A673 (cell line): ENCODE measurements at regions not wholly inside any gene's neighbourhood (a gene's known extent, or its start where the extent isn't known, plus 50 kb on each side); places are given as distances from the start of the nearest gene placed in this dataset.

Experiments used
- EZH2 ChIP-seq: fragments of 200-600 bp; sonication (generic); IDR thresholded peaks from 2 replicates; pipeline ENCODE4 v1.6.1; 2017; ENCODE audit warnings: borderline replicate concordance, low read depth, mild to moderate bottlenecking, mixed read lengths, antibody characterized with exemption, low read length; ENCODE audit not compliant: poor library complexity, severe bottlenecking
- TF ChIP-seq, protein P1 (sequence below): fragments of 300-800, 200-600 bp; sonication (generic); conservative IDR thresholded peaks from 2 replicates; pipeline ENCODE4 v1.5.1; 2017; ENCODE audit warnings: low read depth, mild to moderate bottlenecking, antibody characterized with exemption, low read length, moderate library complexity, mixed read lengths

DNA sequence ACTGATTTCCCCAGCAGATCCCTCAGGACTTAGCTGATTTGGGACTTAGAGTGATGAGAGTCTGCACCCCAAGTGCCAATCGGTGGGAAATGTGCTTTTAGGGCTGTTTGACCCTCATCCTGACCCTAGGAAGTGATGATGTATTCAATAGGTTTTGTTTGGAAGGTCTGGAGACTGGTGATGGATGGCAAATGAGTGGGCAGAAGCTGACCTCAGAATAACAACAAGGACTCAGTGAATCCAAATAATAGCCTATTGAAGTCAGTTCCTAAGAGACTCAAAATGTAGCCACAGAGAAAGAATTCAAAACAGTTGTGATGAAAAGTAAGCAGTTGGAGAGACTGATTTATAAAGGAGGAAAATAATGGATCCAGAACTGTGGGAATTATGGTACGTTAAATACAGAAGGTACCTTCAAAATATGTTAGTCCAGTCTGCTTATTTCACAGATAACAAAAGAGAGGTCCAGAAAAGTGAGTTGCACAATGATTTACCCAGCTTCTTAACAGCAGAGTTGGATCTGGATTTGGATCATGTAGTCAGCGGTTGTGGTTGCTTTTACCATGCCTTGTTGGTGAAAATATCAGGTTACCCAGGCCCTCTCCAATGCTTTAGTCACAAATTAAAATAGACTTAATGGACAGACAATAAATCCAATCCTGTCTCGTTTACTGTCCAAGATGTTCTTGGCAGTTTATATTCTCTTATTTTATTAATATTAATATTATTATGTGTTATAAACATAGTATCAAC is 123.0 kb upstream of the PTBP2 start:
- TF ChIP-seq, protein P1, sequence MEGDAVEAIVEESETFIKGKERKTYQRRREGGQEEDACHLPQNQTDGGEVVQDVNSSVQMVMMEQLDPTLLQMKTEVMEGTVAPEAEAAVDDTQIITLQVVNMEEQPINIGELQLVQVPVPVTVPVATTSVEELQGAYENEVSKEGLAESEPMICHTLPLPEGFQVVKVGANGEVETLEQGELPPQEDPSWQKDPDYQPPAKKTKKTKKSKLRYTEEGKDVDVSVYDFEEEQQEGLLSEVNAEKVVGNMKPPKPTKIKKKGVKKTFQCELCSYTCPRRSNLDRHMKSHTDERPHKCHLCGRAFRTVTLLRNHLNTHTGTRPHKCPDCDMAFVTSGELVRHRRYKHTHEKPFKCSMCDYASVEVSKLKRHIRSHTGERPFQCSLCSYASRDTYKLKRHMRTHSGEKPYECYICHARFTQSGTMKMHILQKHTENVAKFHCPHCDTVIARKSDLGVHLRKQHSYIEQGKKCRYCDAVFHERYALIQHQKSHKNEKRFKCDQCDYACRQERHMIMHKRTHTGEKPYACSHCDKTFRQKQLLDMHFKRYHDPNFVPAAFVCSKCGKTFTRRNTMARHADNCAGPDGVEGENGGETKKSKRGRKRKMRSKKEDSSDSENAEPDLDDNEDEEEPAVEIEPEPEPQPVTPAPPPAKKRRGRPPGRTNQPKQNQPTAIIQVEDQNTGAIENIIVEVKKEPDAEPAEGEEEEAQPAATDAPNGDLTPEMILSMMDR: no peak
- no peak for TF ChIP-seq EZH2
